WTC11 (cell line): ENCODE measurements at regions not wholly inside any gene's neighbourhood (a gene's known extent, or its start where the extent isn't known, plus 50 kb on each side); places are given as distances from the start of the nearest gene placed in this dataset.

Source experiments
- ATAC-seq: fragments of 200-7000 bp; cut with Tn5 transposase; 2 replicates; pipeline ENCODE4 v1.10.0; 2021; ENCODE audit warnings: mild to moderate bottlenecking, moderate library complexity
- CTCF ChIA-PET: fragments of 300-600 bp; sonication (Branson Sonifier 250); formaldehyde crosslinking; loops from one replicate; lab custom pipeline; 2021; ENCODE audit warnings: antibody characterized with exemption; lab: Charles Lee
- POLR2A ChIA-PET: fragments of 350-600 bp; sonication (Branson Sonifier 250); formaldehyde crosslinking; loops from one replicate; lab custom pipeline; 2021; ENCODE audit warnings: antibody characterized with exemption; lab: Charles Lee
- DNase-seq: peaks from one replicate; pipeline ENCODE4 v3.0.0; 2021; ENCODE audit warnings: low spot score
- H3K27ac Mint-ChIP-seq: 2 replicates; pipeline ENCODE4 v1.8.0; 2021; ENCODE audit warnings: mixed read lengths
- H3K27me3 Mint-ChIP-seq: 2 replicates; pipeline ENCODE4 v1.8.0; 2021; ENCODE audit warnings: low read depth, mild to moderate bottlenecking, moderate library complexity, mixed read lengths
- H3K36me3 Mint-ChIP-seq: 2 replicates; pipeline ENCODE4 v1.8.0; 2021; ENCODE audit warnings: mixed read lengths
- H3K4me1 Mint-ChIP-seq: 2 replicates; pipeline ENCODE4 v1.8.0; 2022; ENCODE audit warnings: mixed read lengths
- H3K4me3 Mint-ChIP-seq: 2 replicates; pipeline ENCODE4 v1.8.0; 2021; ENCODE audit warnings: mild to moderate bottlenecking, moderate library complexity, mixed read lengths
- H3K9me3 Mint-ChIP-seq: 2 replicates; pipeline ENCODE4 v1.8.0; 2021; ENCODE audit warnings: mixed read lengths
- AR ChIP-seq: fragments of 250-450 bp; sonication (Bioruptor Pico); IDR thresholded peaks from 2 replicates; pipeline ENCODE4 v1.9.0; 2021; ENCODE audit warnings: mild to moderate bottlenecking
- ATF1 ChIP-seq: sonication (generic); formaldehyde crosslinking; IDR thresholded peaks from 2 replicates; pipeline ENCODE4 v1.8.1; 2023; ENCODE audit warnings: mild to moderate bottlenecking, moderate library complexity, missing genetic modification reagents
- CREB1 ChIP-seq: sonication (generic); formaldehyde crosslinking; IDR thresholded peaks from 2 replicates; pipeline ENCODE4 v1.8.0; 2023; ENCODE audit warnings: mild to moderate bottlenecking, missing genetic modification reagents
- CREM ChIP-seq: sonication (generic); formaldehyde crosslinking; IDR thresholded peaks from 2 replicates; pipeline ENCODE4 v1.8.1; 2022; ENCODE audit warnings: mild to moderate bottlenecking, missing genetic modification reagents, moderate library complexity
- FOXP4 ChIP-seq: sonication (generic); formaldehyde crosslinking; IDR thresholded peaks from 2 replicates; pipeline ENCODE4 v1.8.0; 2022; ENCODE audit warnings: mild to moderate bottlenecking, missing genetic modification reagents
- GABPB1 ChIP-seq: sonication (generic); formaldehyde crosslinking; IDR thresholded peaks from 2 replicates; pipeline ENCODE4 v1.8.1; 2023; ENCODE audit warnings: mild to moderate bottlenecking, missing genetic modification reagents
- GRHL2 ChIP-seq: fragments of 250-450 bp; sonication (Bioruptor Pico); IDR thresholded peaks from 2 replicates; pipeline ENCODE4 v1.8.0; 2022; ENCODE audit warnings: mild to moderate bottlenecking, moderate library complexity; ENCODE audit not compliant: insufficient replicate concordance, severe bottlenecking
- GTF2I ChIP-seq: fragments of 250-450 bp; sonication (Bioruptor Pico); conservative IDR thresholded peaks from 2 replicates; pipeline ENCODE4 v1.4.0; 2021; ENCODE audit warnings: mild to moderate bottlenecking
- NR1H2 ChIP-seq: sonication (generic); formaldehyde crosslinking; IDR thresholded peaks from 2 replicates; pipeline ENCODE4 v1.9.0; 2021; ENCODE audit warnings: mild to moderate bottlenecking, moderate library complexity, missing genetic modification reagents
- OVOL2 ChIP-seq: fragments of 250-450 bp; sonication (Bioruptor Pico); IDR thresholded peaks from 2 replicates; pipeline ENCODE4 v1.9.0; 2021; ENCODE audit warnings: mild to moderate bottlenecking, borderline replicate concordance
- PRRX2 ChIP-seq: fragments of 250-450 bp; sonication (Bioruptor Pico); IDR thresholded peaks from 2 replicates; pipeline ENCODE4 v1.8.0; 2021; ENCODE audit warnings: mild to moderate bottlenecking
- RELA ChIP-seq: sonication (generic); formaldehyde crosslinking; IDR thresholded peaks from 2 replicates; pipeline ENCODE4 v1.8.1; 2022; ENCODE audit warnings: missing genetic modification reagents, mild to moderate bottlenecking, borderline replicate concordance
- STAT6 ChIP-seq: sonication (generic); formaldehyde crosslinking; conservative IDR thresholded peaks from 2 replicates; pipeline ENCODE4 v1.8.1; 2023; ENCODE audit warnings: mild to moderate bottlenecking, low read depth, missing genetic modification reagents, moderate library complexity
- USF2 ChIP-seq: sonication (generic); formaldehyde crosslinking; IDR thresholded peaks from 2 replicates; pipeline ENCODE4 v1.8.1; 2023; ENCODE audit warnings: mild to moderate bottlenecking, missing genetic modification reagents, moderate library complexity
- ZNF416 ChIP-seq: fragments of 250-450 bp; sonication (Bioruptor Pico); IDR thresholded peaks from 2 replicates; pipeline ENCODE4 v1.9.0; 2021; ENCODE audit warnings: mild to moderate bottlenecking, inconsistent platforms
- ZNF423 ChIP-seq: fragments of 250-450 bp; sonication (Bioruptor Pico); IDR thresholded peaks from 2 replicates; pipeline ENCODE4 v2.1.2; 2022; ENCODE audit warnings: mild to moderate bottlenecking, moderate library complexity

GRCh38 chr13:24004142-24004899 lies 107.0 kb upstream of the C1QTNF9B start (continued):
- TF ChIP-seq AR (CRISPR knock-in tag) (no peak), CREB1 (no peak), CREM (CRISPR knock-in tag) (no peak), GABPB1 (no peak), ZNF416 (CRISPR knock-in tag) (no peak)
- TF ChIP-seq, all 79 proteins: peak for 0

- Mint-ChIP-seq H3K4me1 (peaks cover 21% of the 10 kb centered on the region), H3K27me3 (no peaks in the 10 kb centered on the region; the same call in 1 of the 2 replicates), H3K27ac (no peak overlapping the region), H3K9me3 (peaks cover 10% of the 10 kb centered on the region), H3K4me3 (no peak overlapping the region), H3K36me3 (no peaks in the 10 kb centered on the region)
- ChIA-PET CTCF (interaction anchor here (0.7 to 4.2 kb wide), 7 partner anchors 15 to 1483 kb away, joined by 3 to 22 read pairs (median 4); no protein-coding TSS in a partner anchor), POLR2A (interaction anchor here (0.8 kb wide), 1 partner anchor 212 kb away, joined by 12 read pairs; no protein-coding TSS in a partner anchor)
- no peak for ATAC-seq
- TF ChIP-seq PRRX2 (CRISPR knock-in tag) (no peak), NR1H2 (no peak), ATF1 (no peak), OVOL2 (CRISPR knock-in tag) (no peak), STAT6 (CRISPR knock-in tag) (no peak), USF2 (CRISPR knock-in tag) (no peak), GTF2I (CRISPR knock-in tag) (no peak), ZNF423 (CRISPR knock-in tag) (no peak), FOXP4 (CRISPR knock-in tag) (no peak), RELA (CRISPR knock-in tag) (no peak), GRHL2 (CRISPR knock-in tag) (no peak)
- no peak for DNase-seq
Observed at GRCh38 chr13:24004971-24005370, 107.7 kb upstream of the C1QTNF9B start.
